Endothelial cell of umbilical vein (primary cell): ENCODE measurements at regions not wholly inside any gene's neighbourhood (a gene's known extent, or its start where the extent isn't known, plus 50 kb on each side); places are given as distances from the start of the nearest gene placed in this dataset.

Experiments used
- BruUV-seq: library from RNA; stranded (reverse); fragments of 400-500 nt; replicated peaks from 2 replicates; lab custom pipeline; 2021; lab: Mats Ljungman, UMichigan
- CTCF ChIA-PET: fragments of 300-600, 350-600 bp; sonication (Branson Sonifier 250); formaldehyde crosslinking; loops from one replicate; lab custom pipeline; 2021; ENCODE audit warnings: antibody characterized with exemption, inconsistent platforms; lab: Charles Lee
- POLR2A ChIA-PET: fragments of 300-600, 350-600 bp; sonication (Branson Sonifier 250); formaldehyde crosslinking; loops from one replicate; lab custom pipeline; 2021; ENCODE audit warnings: antibody characterized with exemption, inconsistent platforms; lab: Charles Lee
- DNase-seq: peaks from one replicate; pipeline ENCODE4 v3.0.0-alpha.2; 2011; ENCODE audit warnings: low read depth, low spot score
- FAIRE-seq: peaks from 2 replicates; lab custom pipeline; 2011; peaks lifted over from hg19 to GRCh38; lab: Jason Lieb, UNC
- H2AFZ ChIP-seq: 2 replicates; pipeline ENCODE4 v1.6.0; 2012; ENCODE audit warnings: low read depth, low read length, control low read depth, inconsistent platforms
- H3K27ac ChIP-seq: 2 replicates; pipeline ENCODE4 v1.5.1; 2011; ENCODE audit warnings: low read depth, mild to moderate bottlenecking, control low read depth, low read length, moderate library complexity; ENCODE audit not compliant: insufficient read depth
- H3K27me3 ChIP-seq, 2 experiments: 2 replicates each; pipeline versions ENCODE4 v1.6.0 to v1.6.1; 2011; ENCODE audit warnings: low read length in 2 of 2, mixed read lengths in 1 of 2; ENCODE audit not compliant: control insufficient read depth in 2 of 2, insufficient read depth in 2 of 2
- H3K36me3 ChIP-seq, 2 experiments: 2 replicates in 1 of 2; 3 replicates in 1 of 2; pipeline ENCODE4 v1.5.1; 2011; ENCODE audit warnings: low read length in 2 of 2, mild to moderate bottlenecking in 1 of 2, moderate library complexity in 1 of 2; ENCODE audit not compliant: control insufficient read depth in 2 of 2, insufficient read depth in 2 of 2; ENCODE audit errors: extremely low read depth in 1 of 2
- H3K4me1 ChIP-seq: 3 replicates; pipeline ENCODE4 v1.5.1; 2011; ENCODE audit warnings: mild to moderate bottlenecking, low read length; ENCODE audit not compliant: control insufficient read depth, insufficient read depth; ENCODE audit errors: extremely low read depth
- H3K4me2 ChIP-seq: 2 replicates; pipeline ENCODE4 v1.6.1; 2011; ENCODE audit warnings: low read length, control low read depth, mixed read lengths; ENCODE audit not compliant: insufficient read depth
- H3K4me3 ChIP-seq, 3 experiments: fragments of 200-600 bp in 1 of 3; sonication (generic), shearing (Covaris generic) in 1 of 3; replicated peaks in 1 of 3; 2 replicates each; pipeline ENCODE4 v1.5.1; 2011 to 2016; ENCODE audit warnings: control low read depth in 3 of 3, low read length in 3 of 3, mild to moderate bottlenecking in 2 of 3, inconsistent platforms in 1 of 3, low read depth in 1 of 3, moderate library complexity in 1 of 3; ENCODE audit not compliant: insufficient read depth in 1 of 3
- H3K79me2 ChIP-seq: 2 replicates; pipeline ENCODE4 v1.6.0; 2012; ENCODE audit warnings: low read length, inconsistent platforms; ENCODE audit not compliant: control insufficient read depth, insufficient read depth
- H3K9ac ChIP-seq: replicated peaks from 2 replicates; pipeline ENCODE3; 2011; ENCODE audit warnings: low read length, control low read depth; ENCODE audit not compliant: insufficient read depth; ENCODE audit errors: extremely low read depth
- H3K9me1 ChIP-seq: replicated peaks from 3 replicates; pipeline ENCODE4 v1.6.0; 2011; ENCODE audit warnings: mild to moderate bottlenecking, low read length; ENCODE audit not compliant: control insufficient read depth, insufficient read depth; ENCODE audit errors: extremely low read depth
- H3K9me3 ChIP-seq: replicated peaks from 2 replicates; pipeline ENCODE4 v1.5.1; 2012; ENCODE audit warnings: low read length, inconsistent platforms; ENCODE audit not compliant: control insufficient read depth, insufficient read depth
- H4K20me1 ChIP-seq: replicated peaks from 2 replicates; pipeline ENCODE3; 2011; ENCODE audit warnings: mild to moderate bottlenecking, low read length; ENCODE audit not compliant: control insufficient read depth, insufficient read depth; ENCODE audit errors: extremely low read depth
- EZH2 ChIP-seq: IDR thresholded peaks from 2 replicates; pipeline ENCODE4 v1.6.1; 2012; ENCODE audit warnings: borderline replicate concordance, low read depth, mild to moderate bottlenecking, moderate library complexity, low read length, inconsistent platforms; ENCODE audit not compliant: severe bottlenecking
- FOS ChIP-seq: IDR thresholded peaks from 2 replicates; pipeline ENCODE4 v1.6.1; 2011; ENCODE audit warnings: mild to moderate bottlenecking, low read length, moderate library complexity, borderline replicate concordance; ENCODE audit not compliant: insufficient read depth
- JUN ChIP-seq: IDR thresholded peaks from 2 replicates; pipeline ENCODE4 v1.6.1; 2011; ENCODE audit warnings: borderline replicate concordance, low read depth; ENCODE audit not compliant: insufficient read length, insufficient read depth
- MYC ChIP-seq: IDR thresholded peaks from one replicate; pipeline ENCODE4 v1.6.1; 2011; ENCODE audit warnings: mild to moderate bottlenecking, low read depth, low read length
- POLR2A ChIP-seq: IDR thresholded peaks from 2 replicates; pipeline ENCODE4 v1.6.1; 2012; ENCODE audit warnings: low read depth, mild to moderate bottlenecking, control low read depth, low read length
- POLR2AphosphoS5 ChIP-seq: IDR thresholded peaks from 2 replicates; pipeline ENCODE4 v1.6.1; 2012; ENCODE audit warnings: low read depth, mild to moderate bottlenecking, control low read depth, low read length, moderate library complexity; ENCODE audit not compliant: insufficient read depth
- dilution Hi-C: fragments of 300-500 bp; cut with MboI; formaldehyde crosslinking; loops from one replicate; pipeline ENCODE4 v1.15.0; 2019; ENCODE audit warnings: low sequenced_read_pairs; ENCODE audit not compliant: extremely low pct_ligation_motif_present
- intact Hi-C: fragments of 100-400 bp; cut with micrococcal nuclease; formaldehyde crosslinking; loops from one replicate; pipeline ENCODE4 v1.10.0; 2022
- TF ChIP-seq, protein P1 (sequence below): IDR thresholded peaks from 2 replicates; pipeline ENCODE4 v1.6.1; 2011; ENCODE audit not compliant: insufficient read depth, insufficient read length

DNA sequence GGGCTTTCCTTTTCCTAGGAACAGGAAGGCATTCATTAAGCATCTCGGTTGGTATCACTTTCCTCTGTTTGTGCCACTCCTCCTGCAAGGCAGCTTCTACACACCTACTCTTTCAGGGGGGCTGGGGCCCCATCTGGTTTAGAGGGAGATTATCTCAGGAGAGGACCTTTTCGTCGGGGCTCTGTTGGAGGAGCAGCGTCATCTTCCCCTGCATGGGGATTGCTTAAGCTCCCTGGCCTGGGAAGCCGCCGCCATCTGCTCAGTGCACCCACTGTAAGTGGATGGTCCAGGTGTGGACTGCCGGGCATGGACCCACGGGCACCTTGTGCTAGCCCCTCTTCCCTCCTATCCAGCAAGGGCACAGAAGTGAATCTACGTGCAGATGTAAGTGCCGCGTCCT, 355.3 kb upstream of the SMIM21 start:
- TF ChIP-seq POLR2AphosphoS5 (no peak), JUN (no peak), MYC (no peak), EZH2 (no peak), POLR2A (no peak), FOS (no peak)
- TF ChIP-seq, protein P1, sequence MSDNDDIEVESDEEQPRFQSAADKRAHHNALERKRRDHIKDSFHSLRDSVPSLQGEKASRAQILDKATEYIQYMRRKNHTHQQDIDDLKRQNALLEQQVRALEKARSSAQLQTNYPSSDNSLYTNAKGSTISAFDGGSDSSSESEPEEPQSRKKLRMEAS = no peak
- CTCF ChIA-PET = no interaction called here
- no peak for FAIRE-seq
- Histone ChIP-seq H3K4me1 (no peaks in the 10 kb centered on the region), H3K9me3 (peaks cover 8% of the 10 kb centered on the region), H3K27ac (no peak overlapping the region), H2AFZ (no peak overlapping the region), H3K27me3 (no peaks in the 10 kb centered on the region), H3K4me3 (no peak overlapping the region), H3K9me1 (no peaks in the 10 kb centered on the region), H3K4me2 (no peak overlapping the region), H3K36me3 (no peaks in the 10 kb centered on the region), H3K9ac (no peak overlapping the region), H3K79me2 (no peaks in the 10 kb centered on the region), H4K20me1 (no peaks in the 10 kb centered on the region)
- no TSS peak for BruUV-seq
- intact Hi-C loops = no loop called here
- POLR2A ChIA-PET = no interaction called here
- dilution Hi-C loops = no loop called here
- DNase-seq = no peak

DNA sequence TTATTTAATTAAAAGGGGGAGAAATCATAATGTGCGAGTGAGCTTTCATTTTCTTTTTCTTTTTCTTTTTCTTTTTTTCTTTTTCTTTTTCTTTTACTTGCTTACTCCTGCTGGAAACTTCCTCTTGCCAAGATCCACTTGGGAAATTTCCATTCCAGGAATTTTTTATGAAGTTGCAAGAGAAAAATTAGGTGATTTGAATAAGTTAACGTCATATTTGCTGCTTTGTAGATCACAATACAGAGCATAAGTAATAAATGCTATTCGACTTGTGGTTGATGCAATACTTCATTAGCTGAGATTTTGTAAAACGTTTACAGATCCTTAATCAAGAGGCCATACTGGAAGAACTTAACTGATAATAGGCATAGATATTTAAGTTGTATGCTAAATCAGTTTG, 354.7 kb upstream of the SMIM21 start:
- Histone ChIP-seq H3K9me3 (peaks cover 8% of the 10 kb centered on the region), H3K9ac (no peak overlapping the region), H3K9me1 (no peaks in the 10 kb centered on the region), H3K36me3 (no peaks in the 10 kb centered on the region), H3K27ac (no peak overlapping the region), H2AFZ (no peak overlapping the region), H3K4me2 (no peak overlapping the region), H4K20me1 (no peaks in the 10 kb centered on the region), H3K4me3 (no peak overlapping the region), H3K79me2 (no peaks in the 10 kb centered on the region), H3K4me1 (no peaks in the 10 kb centered on the region), H3K27me3 (no peaks in the 10 kb centered on the region)
- intact Hi-C loops = no loop called here
- ChIA-PET POLR2A (no interaction called here), CTCF (no interaction called here)
- no TSS peak for BruUV-seq
- TF ChIP-seq, protein P1 = no peak
- no peak for TF ChIP-seq JUN
- TF ChIP-seq MYC = no peak
- TF ChIP-seq EZH2 = no peak
- no peak for TF ChIP-seq FOS
- dilution Hi-C loops = no loop called here
- DNase-seq = no peak
- no peak for FAIRE-seq
